Right atrium auricular region (tissue), 2 donors: ENCODE measurements at regions not wholly inside any gene's neighbourhood (a gene's known extent, or its start where the extent isn't known, plus 50 kb on each side); places are given as distances from the start of the nearest gene placed in this dataset.

Experiments used
- DNase-seq: peaks from one replicate; pipeline ENCODE4 v3.0.0-alpha.2; 2019; ENCODE audit warnings: low spot score
- H3K27ac ChIP-seq, 2 donors: fragments of 200-600 bp; sonication (generic); 1 replicate in 1 of 2; 2 replicates in 1 of 2; pipeline ENCODE4 v1.5.1; 2016 to 2019
- H3K27me3 ChIP-seq, 2 donors: fragments of 200-600 bp; sonication (generic); one replicate each; pipeline versions ENCODE4 v1.5.1 to v1.6.0; 2017 to 2019
- H3K36me3 ChIP-seq: fragments of 200-600 bp; sonication (generic); one replicate; pipeline ENCODE4 v1.5.1; 2016
- H3K4me1 ChIP-seq, 2 donors: fragments of 200-600 bp; sonication (generic); one replicate each; pipeline versions ENCODE4 v1.5.1 to v1.6.0; 2017 to 2019
- H3K4me3 ChIP-seq, 2 donors: fragments of 200-600 bp; sonication (generic); 1 replicate in 1 of 2; 2 replicates in 1 of 2; pipeline ENCODE4 v1.5.1; 2017 to 2019; ENCODE audit warnings: mild to moderate bottlenecking in 1 of 2, moderate library complexity in 1 of 2
- H3K9me3 ChIP-seq, 2 donors: fragments of 200-600 bp; sonication (generic); one replicate each; pipeline ENCODE4 v1.5.1; 2019
- TF ChIP-seq, protein P1 (sequence below), 2 donors: fragments of 200-600 bp; sonication (generic); IDR thresholded peaks; one replicate each; pipeline ENCODE4 v1.5.1; 2019; ENCODE audit warnings: antibody characterized with exemption in 2 of 2

DNA sequence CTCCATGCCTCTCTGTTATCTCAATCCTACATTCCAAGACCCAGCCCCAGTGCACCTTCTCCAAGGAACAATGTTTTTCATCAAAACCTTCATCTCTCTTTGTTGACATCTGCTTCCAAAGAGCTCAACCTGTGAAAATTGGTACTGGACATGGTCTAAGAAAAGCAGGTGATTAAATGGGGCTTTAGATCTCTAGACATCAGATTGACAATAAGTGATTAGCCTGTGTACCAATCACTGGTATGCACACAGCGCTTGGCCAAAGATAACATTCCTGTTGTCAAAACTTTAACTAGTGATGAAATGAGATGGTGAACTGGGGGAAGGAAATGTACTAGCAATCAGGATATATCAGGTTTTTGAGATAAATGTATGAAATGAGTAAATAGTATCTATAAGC lies 183.3 kb downstream of the TDRD15 start:
- Histone ChIP-seq H3K4me1 (no peaks in the 10 kb centered on the region), H3K27ac (no peak overlapping the region), H3K4me3 (no peak overlapping the region), H3K36me3 (no peaks in the 10 kb centered on the region), H3K27me3 (no peaks in the 10 kb centered on the region), H3K9me3 (no peaks in the 10 kb centered on the region)
- no peak for DNase-seq
- TF ChIP-seq, protein P1, sequence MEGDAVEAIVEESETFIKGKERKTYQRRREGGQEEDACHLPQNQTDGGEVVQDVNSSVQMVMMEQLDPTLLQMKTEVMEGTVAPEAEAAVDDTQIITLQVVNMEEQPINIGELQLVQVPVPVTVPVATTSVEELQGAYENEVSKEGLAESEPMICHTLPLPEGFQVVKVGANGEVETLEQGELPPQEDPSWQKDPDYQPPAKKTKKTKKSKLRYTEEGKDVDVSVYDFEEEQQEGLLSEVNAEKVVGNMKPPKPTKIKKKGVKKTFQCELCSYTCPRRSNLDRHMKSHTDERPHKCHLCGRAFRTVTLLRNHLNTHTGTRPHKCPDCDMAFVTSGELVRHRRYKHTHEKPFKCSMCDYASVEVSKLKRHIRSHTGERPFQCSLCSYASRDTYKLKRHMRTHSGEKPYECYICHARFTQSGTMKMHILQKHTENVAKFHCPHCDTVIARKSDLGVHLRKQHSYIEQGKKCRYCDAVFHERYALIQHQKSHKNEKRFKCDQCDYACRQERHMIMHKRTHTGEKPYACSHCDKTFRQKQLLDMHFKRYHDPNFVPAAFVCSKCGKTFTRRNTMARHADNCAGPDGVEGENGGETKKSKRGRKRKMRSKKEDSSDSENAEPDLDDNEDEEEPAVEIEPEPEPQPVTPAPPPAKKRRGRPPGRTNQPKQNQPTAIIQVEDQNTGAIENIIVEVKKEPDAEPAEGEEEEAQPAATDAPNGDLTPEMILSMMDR (IDR thresholded peaks at IDR 0.05): no peak

- DNase-seq: no peak
- no peak overlapping the region for H3K4me3 ChIP-seq
- no peak overlapping the region for H3K27ac ChIP-seq
- no peaks in the 10 kb centered on the region for H3K36me3 ChIP-seq
- H3K9me3 ChIP-seq: no peaks in the 10 kb centered on the region
- TF ChIP-seq, protein P1 (IDR thresholded peaks at IDR 0.05): no peak
- H3K27me3 ChIP-seq: no peaks in the 10 kb centered on the region
- H3K4me1 ChIP-seq: no peaks in the 10 kb centered on the region
Measured at GRCh38 chr2:21310493-21310892, 186.7 kb downstream of the TDRD15 start.

DNA sequence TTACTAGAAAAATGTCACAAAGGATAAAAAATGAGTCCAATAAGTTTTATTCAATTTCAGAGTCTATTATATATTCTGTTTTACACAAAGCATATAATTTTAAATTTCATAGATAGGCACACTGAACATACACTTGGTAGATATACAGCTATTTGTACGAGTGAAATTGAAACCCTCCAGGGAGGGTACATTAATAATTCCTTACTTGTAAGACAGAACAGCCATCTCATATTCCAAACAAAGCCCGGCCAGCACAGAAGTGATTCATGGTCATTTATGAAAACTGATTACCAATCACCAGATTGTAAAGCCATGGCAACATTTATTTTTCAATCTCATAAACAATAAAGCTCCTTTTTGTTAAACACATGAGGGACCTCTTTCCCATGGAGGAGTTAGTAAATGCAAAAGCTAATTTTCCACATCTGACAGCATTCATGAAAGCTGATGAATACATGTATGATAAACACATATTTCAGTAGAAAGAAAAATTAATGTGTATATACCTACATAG lies 190.6 kb downstream of the TDRD15 start:
- no peaks in the 10 kb centered on the region for H3K36me3 ChIP-seq
- TF ChIP-seq, protein P1 (IDR thresholded peaks at IDR 0.05): no peak
- no peak overlapping the region for H3K27ac ChIP-seq
- H3K9me3 ChIP-seq: no peaks in the 10 kb centered on the region
- H3K4me3 ChIP-seq: no peak overlapping the region
- H3K27me3 ChIP-seq: no peaks in the 10 kb centered on the region
- DNase-seq: no peak
- H3K4me1 ChIP-seq: peaks cover 0 to 7% of the 10 kb centered on the region in 2 donors

GRCh38 chr2:21317131-21317530 lies 193.4 kb downstream of the TDRD15 start:
- Histone ChIP-seq H3K27me3 (no peaks in the 10 kb centered on the region), H3K36me3 (no peaks in the 10 kb centered on the region), H3K9me3 (no peaks in the 10 kb centered on the region), H3K27ac (no peak overlapping the region), H3K4me1 (peaks cover 0 to 7% of the 10 kb centered on the region in 2 donors), H3K4me3 (no peak overlapping the region)
- DNase-seq: peak; percentile 68
- TF ChIP-seq, protein P1 (IDR thresholded peaks at IDR 0.05): peak; percentile 46 to 87

- Histone ChIP-seq H3K36me3 (no peaks in the 10 kb centered on the region), H3K9me3 (no peaks in the 10 kb centered on the region), H3K4me1 (peaks cover 0 to 7% of the 10 kb centered on the region in 2 donors), H3K4me3 (no peak overlapping the region), H3K27me3 (no peaks in the 10 kb centered on the region), H3K27ac (no peak overlapping the region)
- no peak for DNase-seq
- TF ChIP-seq, protein P1 (IDR thresholded peaks at IDR 0.05): no peak
Measured at GRCh38 chr2:21318263-21318662, 194.5 kb downstream of the TDRD15 start.

- TF ChIP-seq, protein P1 (IDR thresholded peaks at IDR 0.05): no peak
- Histone ChIP-seq H3K4me1 (no peaks in the 10 kb centered on the region), H3K9me3 (no peaks in the 10 kb centered on the region), H3K36me3 (no peaks in the 10 kb centered on the region), H3K27ac (no peak overlapping the region), H3K27me3 (no peaks in the 10 kb centered on the region), H3K4me3 (no peak overlapping the region)
- no peak for DNase-seq
Measured at GRCh38 chr2:21326152-21326551, 202.4 kb downstream of the TDRD15 start.
